ENCODE measurements at regions not wholly inside any gene's neighbourhood (a gene's known extent, or its start where the extent isn't known, plus 50 kb on each side); places are given as distances from the start of the nearest gene placed in this dataset.

- in situ Hi-C loops (cut with HindIII; ENCODE audit: low sequenced_read_pairs), result loop anchor here (5.0 to 10.0 kb wide), 4 partner anchors 49 to 334 kb away; no protein-coding TSS in a partner anchor
These were observed 54.4 kb upstream of the BHLHE23 start for GRCh38 chr20:63061051-63061770.

DNA sequence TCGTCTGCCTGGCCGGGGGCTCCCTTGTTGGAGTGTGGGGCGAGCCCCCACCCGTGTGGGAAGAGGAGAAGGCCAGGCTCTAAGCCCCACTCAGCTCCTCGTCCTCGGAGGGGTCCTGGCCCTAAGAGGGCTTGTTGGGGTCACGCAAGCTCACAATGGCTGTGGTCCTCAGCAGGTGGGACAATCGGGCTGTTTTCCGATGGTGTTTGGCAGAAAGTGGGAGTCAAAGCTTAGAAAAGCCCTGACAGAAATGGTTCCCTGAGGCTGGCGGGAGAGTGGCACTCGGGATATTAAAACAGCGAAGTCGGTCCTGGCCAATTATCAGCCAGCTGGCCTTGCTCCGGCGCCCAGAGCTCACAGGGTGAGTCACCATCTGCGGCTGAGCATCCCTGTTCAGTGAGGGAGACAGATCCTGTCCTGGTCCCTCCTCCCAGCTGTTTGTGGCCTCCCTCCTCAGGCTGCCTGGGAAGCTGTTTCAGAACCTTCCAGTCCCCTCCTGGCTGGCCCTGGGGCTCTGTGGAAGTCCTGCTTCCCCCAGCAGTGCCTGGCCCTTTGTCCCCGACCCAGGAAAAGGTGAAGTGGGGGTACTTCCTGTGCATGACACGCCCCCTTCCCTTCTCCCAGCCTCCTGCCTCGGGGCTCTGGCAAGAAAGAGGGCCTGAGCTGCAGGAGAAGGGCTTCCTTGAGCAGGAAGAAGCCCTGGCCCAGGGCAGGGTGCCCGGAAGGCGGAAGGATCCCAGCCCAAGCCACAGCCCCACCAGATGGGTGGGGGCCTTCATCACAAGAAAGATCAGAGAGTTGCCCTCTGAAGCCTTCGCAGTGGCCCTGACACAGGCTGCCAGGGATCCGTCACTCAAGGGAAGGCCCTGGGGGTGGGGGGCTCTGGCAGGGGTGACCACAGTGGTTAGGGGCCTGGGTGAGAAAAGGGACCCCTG lies 53.6 kb upstream of the BHLHE23 start:
- in situ Hi-C loops (cut with HindIII; ENCODE audit: low sequenced_read_pairs), result loop anchor here (5.0 to 10.0 kb wide), 4 partner anchors 48 to 334 kb away; no protein-coding TSS in a partner anchor

GRCh38 chr20:63059684-63060056 lies 52.9 kb upstream of the BHLHE23 start:
- in situ Hi-C loops (cut with HindIII; ENCODE audit: low sequenced_read_pairs), result loop anchor here (5.0 to 10.0 kb wide), 4 partner anchors 47 to 335 kb away; no protein-coding TSS in a partner anchor

DNA sequence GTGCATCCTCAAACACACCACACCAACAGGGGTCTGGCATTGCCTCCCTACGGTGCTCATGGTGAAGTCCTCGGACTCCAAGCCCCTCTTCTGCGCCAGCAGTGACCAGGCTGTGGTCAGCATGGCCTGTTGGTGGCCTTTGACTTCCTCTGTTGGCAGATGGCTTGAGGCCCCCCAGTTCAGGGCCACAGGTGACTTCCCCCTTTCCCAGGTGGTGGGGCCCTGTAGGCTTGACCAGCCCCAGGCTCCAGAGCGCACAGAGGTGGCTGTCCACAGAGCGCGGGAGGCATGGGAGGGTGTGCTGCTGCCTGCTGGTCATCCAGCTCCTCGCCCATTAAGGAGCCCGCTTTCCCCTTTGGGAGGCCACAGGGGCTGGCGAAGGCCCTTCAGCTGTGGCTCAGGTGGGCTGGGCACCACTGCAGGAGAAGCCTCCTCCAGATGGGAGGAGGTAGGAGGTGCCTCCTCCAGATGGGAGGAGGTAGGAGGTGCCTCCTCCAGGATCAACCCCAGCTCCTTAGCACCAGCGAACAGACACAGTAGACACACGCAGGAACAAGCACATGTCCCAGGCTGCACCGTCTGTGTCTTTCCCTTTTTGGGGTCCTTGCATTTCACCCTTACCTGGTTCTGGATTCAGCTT lies 52.1 kb upstream of the BHLHE23 start:
- in situ Hi-C loops (cut with HindIII; ENCODE audit: low sequenced_read_pairs), result no loop called here

- in situ Hi-C loops (cut with HindIII; ENCODE audit: low sequenced_read_pairs), result no loop called here
These were observed 50.7 kb upstream of the BHLHE23 start for GRCh38 chr20:63057171-63058117.

- in situ Hi-C loops (cut with HindIII; ENCODE audit: low sequenced_read_pairs), result no loop called here
These were observed 49.7 kb upstream of the BHLHE23 start for GRCh38 chr20:63056236-63057170.

Data from endothelial cell of hepatic sinusoid (primary cell).